Ectodermal cell (in vitro differentiated cells): ENCODE measurements at regions not wholly inside any gene's neighbourhood (a gene's known extent, or its start where the extent isn't known, plus 50 kb on each side); places are given as distances from the start of the nearest gene placed in this dataset.

Experiments
- H3K27ac ChIP-seq: 2 replicates; pipeline ENCODE4 v1.7.0; 2013; ENCODE audit warnings: mild to moderate bottlenecking, low read depth, low read length; ENCODE audit not compliant: insufficient read depth, poor library complexity, severe bottlenecking
- H3K27me3 ChIP-seq: 2 replicates; pipeline ENCODE4 v1.7.0; 2013; ENCODE audit warnings: mild to moderate bottlenecking, low read length; ENCODE audit not compliant: insufficient read depth, control insufficient read depth, poor library complexity, severe bottlenecking
- H3K36me3 ChIP-seq: one replicate; pipeline ENCODE4 v1.7.0; 2013; ENCODE audit warnings: low read length; ENCODE audit not compliant: control insufficient read depth, insufficient read depth
- H3K4me1 ChIP-seq: one replicate; pipeline ENCODE4 v1.7.0; 2013; ENCODE audit warnings: low read length; ENCODE audit not compliant: control insufficient read depth, insufficient read depth
- H3K4me3 ChIP-seq: 2 replicates; pipeline ENCODE4 v1.7.0; 2013; ENCODE audit warnings: low read depth, low read length, control low read depth; ENCODE audit not compliant: insufficient read depth
- H3K9me3 ChIP-seq: 2 replicates; pipeline ENCODE4 v1.7.0; 2013; ENCODE audit warnings: mild to moderate bottlenecking, low read length, moderate library complexity; ENCODE audit not compliant: control insufficient read depth
- WGBS, 2 experiments: methylation state at CpG; one replicate each; pipeline ENCODE4 v1.1.7; 2013; ENCODE audit warnings: missing lambda C conversion rate in 2 of 2; 5-methylcytosine and 5-hydroxymethylcytosine counted together

DNA sequence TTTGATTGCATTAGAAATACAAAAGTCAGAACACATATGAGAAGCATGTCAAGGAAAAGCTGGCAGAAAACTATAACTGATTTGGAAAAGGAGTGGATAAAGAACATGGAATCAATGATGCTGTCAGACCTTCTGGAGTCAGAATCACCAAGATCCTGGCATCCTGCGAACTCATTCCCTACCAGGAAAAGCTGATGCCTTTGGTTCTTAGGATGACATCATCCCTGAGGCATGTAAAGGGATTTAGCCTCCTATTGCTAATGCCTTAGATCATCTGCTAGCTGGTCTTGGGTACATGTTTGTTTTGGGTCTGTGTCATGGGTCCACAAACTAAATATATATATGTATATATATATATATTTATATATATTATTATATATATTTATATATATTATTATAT, 680.7 kb downstream of the EPHA4 start:
- Histone ChIP-seq H3K4me3 (no peak overlapping the region), H3K27ac (no peak overlapping the region), H3K36me3 (no peaks in the 10 kb centered on the region), H3K4me1 (peaks cover 7% of the 10 kb centered on the region), H3K27me3 (no peaks in the 10 kb centered on the region), H3K9me3 (no peaks in the 10 kb centered on the region)
- WGBS, 2 experiments, result 53 to 61% methylated on average over 1 of the region's 1 CpG

DNA sequence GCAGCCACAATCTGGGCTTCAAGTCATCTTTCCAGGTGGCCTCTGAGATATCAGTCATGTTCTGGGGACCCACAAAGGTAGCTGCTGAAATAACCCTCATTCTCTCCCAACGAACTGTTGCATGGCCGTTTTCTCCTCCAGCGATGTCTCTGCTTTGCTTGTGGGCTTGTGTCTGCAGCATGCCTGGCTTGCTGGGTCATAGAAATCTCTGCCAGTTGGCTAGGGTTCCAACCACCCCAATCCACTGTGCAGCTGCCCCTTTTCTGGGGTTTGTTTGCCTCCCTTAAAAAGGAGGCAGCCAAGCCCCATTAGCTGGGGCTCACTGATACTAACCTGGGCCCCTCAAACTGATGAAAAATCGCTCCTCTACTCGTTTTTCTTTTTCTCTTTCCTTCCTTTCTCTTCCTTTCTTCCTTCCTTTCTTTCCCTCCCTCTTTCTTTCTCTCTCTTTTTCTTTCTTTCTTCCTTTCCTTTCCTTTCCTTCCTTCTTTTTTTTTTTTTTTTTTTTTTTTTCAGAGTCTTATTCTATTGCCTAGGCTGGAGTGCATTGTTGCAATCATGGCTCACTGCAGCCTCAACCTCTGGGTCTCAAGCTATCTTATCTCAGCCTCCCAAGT, 680.0 kb downstream of the EPHA4 start:
- 89 to 93% methylated on average over 5 of the region's 5 CpGs for WGBS, 2 experiments
- H3K4me3 ChIP-seq, result no peak overlapping the region
- peaks cover 7% of the 10 kb centered on the region for H3K4me1 ChIP-seq
- no peaks in the 10 kb centered on the region for H3K9me3 ChIP-seq
- no peaks in the 10 kb centered on the region for H3K36me3 ChIP-seq
- H3K27ac ChIP-seq, result no peak overlapping the region
- H3K27me3 ChIP-seq, result no peaks in the 10 kb centered on the region

GRCh38 chr2:220893411-220893810, 678.7 kb downstream of the EPHA4 start:
- Histone ChIP-seq H3K36me3 (no peaks in the 10 kb centered on the region), H3K27me3 (no peaks in the 10 kb centered on the region), H3K9me3 (no peaks in the 10 kb centered on the region), H3K4me1 (peaks cover 7% of the 10 kb centered on the region), H3K27ac (no peak overlapping the region), H3K4me3 (no peak overlapping the region)
- WGBS, 2 experiments, result 98 to 100% methylated on average over 1 to 2 of the region's 2 CpGs

DNA sequence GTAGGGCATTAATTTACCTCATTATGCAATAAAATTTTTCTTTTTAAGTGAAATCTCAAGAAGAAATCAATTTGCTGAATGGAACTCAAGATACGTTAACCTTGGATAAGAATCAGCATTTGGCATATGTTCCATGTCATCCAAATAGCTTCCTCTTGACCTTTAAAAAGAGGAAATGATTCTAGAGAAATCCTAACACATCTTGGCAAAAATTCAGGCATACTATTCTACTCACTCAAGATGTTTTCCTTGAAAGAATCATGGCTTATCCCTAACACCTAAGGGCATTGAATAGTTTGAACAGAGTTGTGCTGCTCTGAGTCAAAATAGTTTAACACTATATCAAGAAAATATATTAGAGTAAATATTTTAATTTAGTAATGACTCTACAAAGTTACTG, 678.0 kb downstream of the EPHA4 start:
- H3K27ac ChIP-seq, result no peak overlapping the region
- H3K27me3 ChIP-seq, result no peaks in the 10 kb centered on the region
- H3K4me3 ChIP-seq, result no peak overlapping the region
- 91 to 100% methylated on average over 1 of the region's 1 CpG for WGBS, 2 experiments
- H3K36me3 ChIP-seq, result no peaks in the 10 kb centered on the region
- peaks cover 3% of the 10 kb centered on the region for H3K4me1 ChIP-seq
- H3K9me3 ChIP-seq, result no peaks in the 10 kb centered on the region

- no peak overlapping the region for H3K27ac ChIP-seq
- WGBS, 2 experiments, result 100% methylated on average over 1 of the region's 1 CpG
- H3K27me3 ChIP-seq, result no peaks in the 10 kb centered on the region
- no peaks in the 10 kb centered on the region for H3K4me1 ChIP-seq
- H3K9me3 ChIP-seq, result no peaks in the 10 kb centered on the region
- H3K4me3 ChIP-seq, result no peak overlapping the region
- H3K36me3 ChIP-seq, result no peaks in the 10 kb centered on the region
Observed at GRCh38 chr2:220899492-220899891, 672.6 kb downstream of the EPHA4 start.

- H3K36me3 ChIP-seq, result no peaks in the 10 kb centered on the region
- WGBS, 2 experiments, result 86 to 89% methylated on average over 2 of the region's 2 CpGs
- no peak overlapping the region for H3K4me3 ChIP-seq
- no peaks in the 10 kb centered on the region for H3K4me1 ChIP-seq
- H3K27me3 ChIP-seq, result no peaks in the 10 kb centered on the region
- H3K27ac ChIP-seq, result no peak overlapping the region
- H3K9me3 ChIP-seq, result no peaks in the 10 kb centered on the region
Observed at GRCh38 chr2:220904015-220904414, 668.1 kb downstream of the EPHA4 start.

- Histone ChIP-seq H3K36me3 (no peaks in the 10 kb centered on the region), H3K4me3 (no peak overlapping the region), H3K27me3 (no peaks in the 10 kb centered on the region), H3K9me3 (no peaks in the 10 kb centered on the region), H3K27ac (no peak overlapping the region), H3K4me1 (no peaks in the 10 kb centered on the region)
Observed at GRCh38 chr2:220913384-220913783, 658.7 kb downstream of the EPHA4 start.

DNA sequence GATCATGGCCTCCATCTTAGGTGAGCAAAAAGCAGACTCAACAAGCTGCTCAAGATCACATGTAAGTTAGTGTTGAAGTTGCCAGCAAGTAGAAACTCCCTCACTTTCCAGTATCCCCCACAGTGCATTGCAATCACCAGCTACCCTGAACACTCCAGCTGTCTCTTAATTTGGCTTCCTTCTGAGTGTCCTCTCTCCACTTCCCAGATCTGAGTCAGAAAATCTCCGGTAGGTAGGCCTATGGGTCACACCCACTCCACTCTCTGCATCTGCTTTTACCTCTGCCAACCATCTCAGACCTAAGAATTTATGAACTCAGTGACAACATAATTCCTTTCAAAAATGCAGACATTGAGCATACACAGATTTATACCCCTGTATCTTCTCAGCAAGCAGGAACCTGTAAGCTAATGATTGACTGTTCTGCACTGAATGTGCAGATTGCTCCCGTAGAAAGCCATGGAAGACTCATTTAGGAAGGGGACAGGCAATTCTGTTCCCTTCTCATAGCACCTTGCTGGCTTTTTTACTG, 656.9 kb downstream of the EPHA4 start:
- 94 to 96% methylated on average over 2 of the region's 2 CpGs for WGBS, 2 experiments
- no peaks in the 10 kb centered on the region for H3K9me3 ChIP-seq
- no peak overlapping the region for H3K4me3 ChIP-seq
- no peaks in the 10 kb centered on the region for H3K4me1 ChIP-seq
- no peaks in the 10 kb centered on the region for H3K27me3 ChIP-seq
- no peaks in the 10 kb centered on the region for H3K36me3 ChIP-seq
- no peak overlapping the region for H3K27ac ChIP-seq

GRCh38 chr2:220916931-220917330, 655.2 kb downstream of the EPHA4 start:
- 90 to 94% methylated on average over 4 of the region's 4 CpGs for WGBS, 2 experiments
- H3K4me1 ChIP-seq, result no peaks in the 10 kb centered on the region
- no peak overlapping the region for H3K4me3 ChIP-seq
- no peaks in the 10 kb centered on the region for H3K36me3 ChIP-seq
- no peaks in the 10 kb centered on the region for H3K27me3 ChIP-seq
- no peaks in the 10 kb centered on the region for H3K9me3 ChIP-seq
- H3K27ac ChIP-seq, result no peak overlapping the region

DNA sequence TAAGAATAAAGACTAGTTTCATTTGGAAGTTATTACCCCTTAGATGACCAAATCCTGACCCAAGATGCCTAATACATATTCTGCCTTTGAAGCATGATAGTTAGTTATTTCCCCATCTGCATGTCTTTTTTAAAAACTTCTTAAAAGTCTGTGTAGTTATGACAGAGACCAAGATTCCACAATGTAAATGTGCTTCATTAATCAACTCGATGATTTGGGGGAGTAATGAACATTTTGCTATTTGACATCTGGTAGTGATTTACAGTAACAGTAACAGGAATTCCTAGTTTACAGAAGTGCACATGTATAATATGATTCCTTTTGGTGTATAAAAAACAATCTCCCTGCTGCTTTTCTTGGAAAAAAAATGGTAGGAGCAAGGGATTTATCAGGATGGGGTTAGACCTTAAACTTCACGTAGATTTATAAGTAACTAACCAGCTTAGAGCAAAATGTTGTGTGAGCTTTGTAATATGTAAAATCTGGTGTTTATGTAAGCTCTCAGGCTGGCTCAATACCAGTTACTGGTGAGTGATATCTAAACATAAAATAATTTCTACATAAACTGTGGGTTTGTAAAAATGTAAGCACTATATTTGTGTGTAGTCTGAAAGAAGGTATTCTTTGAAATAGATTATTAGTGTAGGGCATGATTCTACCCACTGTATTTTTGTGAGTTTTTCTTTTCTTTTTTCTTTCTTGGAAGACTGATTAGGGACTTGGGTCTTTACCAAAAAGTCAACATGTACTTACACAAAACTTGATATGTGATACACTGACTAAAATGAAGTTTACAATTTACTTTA, 641.6 kb downstream of the EPHA4 start:
- no peaks in the 10 kb centered on the region for H3K4me1 ChIP-seq
- H3K9me3 ChIP-seq, result peaks cover 2% of the 10 kb centered on the region
- H3K4me3 ChIP-seq, result no peak overlapping the region
- no peak overlapping the region for H3K27ac ChIP-seq
- 95 to 98% methylated on average over 2 of the region's 2 CpGs for WGBS, 2 experiments
- no peaks in the 10 kb centered on the region for H3K27me3 ChIP-seq
- H3K36me3 ChIP-seq, result peaks cover 6% of the 10 kb centered on the region
